BJ (cell line): ENCODE measurements at regions not wholly inside any gene's neighbourhood (a gene's known extent, or its start where the extent isn't known, plus 50 kb on each side); places are given as distances from the start of the nearest gene placed in this dataset.

ENCODE experiments used
- CTCF ChIA-PET: fragments of 350-600 bp; formaldehyde crosslinking; extraction: SDS; loops from one replicate; lab custom pipeline; 2021; ENCODE audit warnings: antibody characterized with exemption, inconsistent platforms; lab: Yijun Ruan, JAX
- POLR2A ChIA-PET: fragments of 300-600 bp; sonication (Branson Sonifier 250); formaldehyde crosslinking; extraction: SDS; loops from one replicate; lab custom pipeline; 2021; ENCODE audit warnings: antibody characterized with exemption; lab: Charles Lee
- DNase-seq: peaks from one replicate; pipeline ENCODE4 v3.0.0-alpha.2; 2011; ENCODE audit warnings: low read depth
- H3K27me3 ChIP-seq: 2 replicates; pipeline ENCODE4 v1.6.0; 2011; ENCODE audit warnings: low read length; ENCODE audit not compliant: control insufficient read depth, insufficient read depth
- H3K36me3 ChIP-seq: 2 replicates; pipeline ENCODE4 v1.5.1; 2011; ENCODE audit warnings: low read length; ENCODE audit not compliant: control insufficient read depth, insufficient read depth
- H3K4me3 ChIP-seq: 2 replicates; pipeline ENCODE4 v1.5.1; 2011; ENCODE audit warnings: low read depth, mild to moderate bottlenecking, control low read depth, low read length
- TF ChIP-seq, protein P1 (sequence below): IDR thresholded peaks from 2 replicates; pipeline ENCODE4 v1.5.1; 2011; ENCODE audit warnings: low read depth, mild to moderate bottlenecking, control low read depth, inconsistent platforms, low read length, moderate library complexity; ENCODE audit not compliant: insufficient read depth

DNA sequence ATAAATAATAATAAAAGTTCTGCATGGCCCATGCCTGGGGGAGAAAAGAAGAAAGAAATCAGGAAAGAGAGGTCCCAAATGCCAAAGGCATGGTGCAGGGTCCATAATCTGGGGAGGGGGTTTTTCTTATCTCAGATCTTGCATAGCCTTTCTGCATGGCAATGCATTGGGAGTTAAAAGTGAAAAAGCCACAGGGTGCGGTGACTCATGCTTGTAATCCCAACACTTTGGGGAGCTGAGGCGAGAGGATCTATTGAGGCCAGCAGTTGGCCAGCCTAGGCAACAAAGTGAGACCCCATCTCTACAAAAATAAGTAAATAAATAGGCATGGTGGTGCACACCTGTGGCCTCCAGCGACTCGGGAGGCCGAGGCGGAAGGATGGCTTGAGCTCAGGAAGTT lies 76.8 kb upstream of the GATA2 start:
- CTCF ChIA-PET, result no interaction called here
- no peak overlapping the region for H3K4me3 ChIP-seq
- DNase-seq, result no peak
- TF ChIP-seq, protein P1, sequence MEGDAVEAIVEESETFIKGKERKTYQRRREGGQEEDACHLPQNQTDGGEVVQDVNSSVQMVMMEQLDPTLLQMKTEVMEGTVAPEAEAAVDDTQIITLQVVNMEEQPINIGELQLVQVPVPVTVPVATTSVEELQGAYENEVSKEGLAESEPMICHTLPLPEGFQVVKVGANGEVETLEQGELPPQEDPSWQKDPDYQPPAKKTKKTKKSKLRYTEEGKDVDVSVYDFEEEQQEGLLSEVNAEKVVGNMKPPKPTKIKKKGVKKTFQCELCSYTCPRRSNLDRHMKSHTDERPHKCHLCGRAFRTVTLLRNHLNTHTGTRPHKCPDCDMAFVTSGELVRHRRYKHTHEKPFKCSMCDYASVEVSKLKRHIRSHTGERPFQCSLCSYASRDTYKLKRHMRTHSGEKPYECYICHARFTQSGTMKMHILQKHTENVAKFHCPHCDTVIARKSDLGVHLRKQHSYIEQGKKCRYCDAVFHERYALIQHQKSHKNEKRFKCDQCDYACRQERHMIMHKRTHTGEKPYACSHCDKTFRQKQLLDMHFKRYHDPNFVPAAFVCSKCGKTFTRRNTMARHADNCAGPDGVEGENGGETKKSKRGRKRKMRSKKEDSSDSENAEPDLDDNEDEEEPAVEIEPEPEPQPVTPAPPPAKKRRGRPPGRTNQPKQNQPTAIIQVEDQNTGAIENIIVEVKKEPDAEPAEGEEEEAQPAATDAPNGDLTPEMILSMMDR, result no peak
- peaks cover 5% of the 10 kb centered on the region for H3K27me3 ChIP-seq
- H3K36me3 ChIP-seq, result no peaks in the 10 kb centered on the region
- POLR2A ChIA-PET, result no interaction called here

DNA sequence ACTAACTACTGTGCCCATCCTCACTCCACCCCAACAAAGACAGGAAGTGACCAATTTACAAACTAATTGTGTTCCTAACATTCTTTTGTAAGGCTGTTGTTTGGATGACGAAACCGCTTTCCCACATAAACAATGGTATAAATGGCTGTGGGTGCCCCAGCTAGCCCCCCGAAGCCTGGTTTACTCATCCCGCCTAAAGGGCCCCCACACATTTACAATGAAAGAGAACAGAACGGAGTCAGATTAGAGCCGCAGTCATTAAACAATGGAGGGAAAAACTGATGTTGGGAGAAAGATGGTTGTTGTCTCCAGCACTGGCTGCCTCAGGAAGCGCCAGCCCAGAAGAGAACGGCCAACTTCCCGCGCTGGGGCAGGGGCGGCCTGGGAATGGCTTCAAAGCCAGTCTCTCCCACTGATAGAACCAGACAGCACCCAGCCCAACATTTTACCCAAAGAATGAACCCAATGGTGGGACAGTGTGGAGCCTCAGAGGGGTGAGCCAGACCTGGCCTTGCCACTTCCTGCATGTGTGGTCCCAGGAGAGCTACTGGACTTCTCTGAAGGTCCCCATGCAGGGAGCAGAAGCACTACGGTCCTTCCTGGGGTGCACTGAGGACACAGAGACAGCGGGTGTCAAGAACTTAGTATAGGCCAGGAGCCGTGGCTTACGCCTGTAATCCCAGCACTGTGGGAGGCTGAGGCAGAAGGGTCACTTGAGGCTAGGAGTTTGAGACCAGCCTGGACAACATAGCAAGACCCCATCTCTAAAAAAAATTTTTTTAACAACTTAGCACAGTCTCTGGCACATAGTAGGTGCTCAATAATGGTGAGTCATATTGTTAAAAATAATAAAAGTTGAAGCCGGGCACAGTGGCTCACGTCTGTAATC lies 75.8 kb upstream of the GATA2 start:
- DNase-seq, result no peak
- CTCF ChIA-PET, result interaction anchor here (1.6 kb wide), 1 partner anchor 11 kb away, joined by 9 read pairs; no protein-coding TSS in a partner anchor
- TF ChIP-seq, protein P1, result no peak

DNA sequence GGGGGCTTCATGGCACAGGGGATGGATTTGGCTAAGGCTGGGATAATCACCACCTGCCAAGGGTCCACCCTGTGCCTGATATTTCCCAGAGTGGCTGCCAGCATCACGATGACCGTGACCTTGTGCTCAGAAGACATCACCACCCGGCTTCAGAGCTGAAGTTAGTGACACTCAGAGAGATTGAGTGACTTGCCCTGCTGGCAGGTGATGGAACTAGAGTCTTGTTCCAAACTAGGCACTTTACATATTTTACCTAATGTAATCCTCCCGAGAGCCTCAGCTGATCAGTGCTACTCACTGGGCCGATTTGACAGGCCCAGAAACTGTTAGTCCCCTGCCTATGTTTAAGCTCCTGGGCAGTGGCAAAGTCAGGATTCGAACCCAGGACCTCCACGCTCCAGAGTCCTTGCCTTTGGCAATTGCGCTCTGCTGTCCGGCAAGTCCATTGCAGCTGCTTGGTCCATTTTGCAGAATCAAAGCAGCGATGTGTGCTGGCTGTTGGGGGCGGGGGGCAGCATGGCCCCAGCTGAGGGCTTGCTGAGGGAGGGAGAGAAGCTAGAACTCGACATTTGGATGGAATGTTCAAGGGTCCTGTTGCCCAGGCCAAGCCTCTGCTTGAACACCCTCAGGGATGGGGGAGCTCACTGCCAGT lies 74.8 kb upstream of the GATA2 start:
- H3K4me3 ChIP-seq, result no peak overlapping the region
- ChIA-PET POLR2A (interaction anchor here (1.2 kb wide), 1 partner anchor 35 kb away, joined by 3 read pairs; no protein-coding TSS in a partner anchor), CTCF (interaction anchor here (0.6 to 1.6 kb wide), 3 partner anchors 10 to 50 kb away, joined by 3 to 9 read pairs (median 3); no protein-coding TSS in a partner anchor)
- H3K27me3 ChIP-seq, result peaks cover 5% of the 10 kb centered on the region
- TF ChIP-seq, protein P1, result no peak
- H3K36me3 ChIP-seq, result no peaks in the 10 kb centered on the region
- no peak for DNase-seq

More for the DNA sequence above, 75.8 kb upstream of the GATA2 start:
- POLR2A ChIA-PET, result interaction anchor here (1.2 kb wide), 1 partner anchor 36 kb away, joined by 3 read pairs; no protein-coding TSS in a partner anchor
- H3K4me3 ChIP-seq, result no peak overlapping the region
- H3K27me3 ChIP-seq, result peaks cover 5% of the 10 kb centered on the region
- no peaks in the 10 kb centered on the region for H3K36me3 ChIP-seq

DNA sequence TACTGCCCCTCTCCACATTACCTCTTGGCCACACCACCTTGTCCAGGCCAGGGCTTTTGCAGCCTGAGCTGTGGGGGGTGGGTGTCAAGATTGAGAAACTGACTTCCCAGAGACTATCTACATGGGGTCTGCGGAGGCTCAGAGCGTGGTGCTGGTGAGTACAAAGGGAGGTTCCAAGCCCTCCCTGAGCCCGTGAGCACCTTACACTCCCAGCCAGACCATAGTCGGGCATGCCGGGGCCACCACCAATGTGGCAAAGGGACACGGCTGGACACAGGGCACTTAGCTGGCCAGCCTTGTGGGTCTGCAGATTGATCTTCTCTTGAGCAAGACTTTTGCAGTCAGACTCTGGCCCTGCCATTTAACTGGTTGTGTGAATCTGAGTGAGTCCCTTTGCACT lies 74.1 kb upstream of the GATA2 start:
- CTCF ChIA-PET, result interaction anchor here (0.6 to 1.6 kb wide), 4 partner anchors 9 to 50 kb away, joined by 3 to 9 read pairs (median 3); no protein-coding TSS in a partner anchor
- no peak overlapping the region for H3K4me3 ChIP-seq
- DNase-seq, result no peak
- H3K27me3 ChIP-seq, result peaks cover 1% of the 10 kb centered on the region; the same call in 1 of the 2 replicates
- POLR2A ChIA-PET, result no interaction called here
- TF ChIP-seq, protein P1, result no peak
- no peaks in the 10 kb centered on the region for H3K36me3 ChIP-seq

DNA sequence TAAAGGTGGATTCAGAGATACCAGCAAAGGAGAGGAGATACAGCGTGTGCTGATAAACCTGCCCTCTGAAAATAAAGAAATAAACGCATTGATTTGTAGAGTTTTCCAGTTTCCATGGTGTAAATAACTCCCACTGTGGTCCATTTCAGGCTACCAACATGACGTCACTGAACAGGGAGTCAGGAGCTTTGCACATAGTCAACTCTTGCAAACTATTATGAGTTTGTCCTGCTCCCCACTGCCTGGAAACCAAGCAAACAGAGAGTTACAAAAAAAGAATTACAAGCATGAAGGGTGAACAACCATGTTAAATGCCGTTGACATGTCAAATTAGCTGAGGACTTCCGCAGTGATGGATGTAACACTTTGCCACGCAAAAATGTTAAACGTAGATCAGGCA lies 70.4 kb upstream of the GATA2 start:
- DNase-seq, result no peak
- POLR2A ChIA-PET, result no interaction called here
- Histone ChIP-seq H3K4me3 (no peak overlapping the region), H3K36me3 (no peaks in the 10 kb centered on the region), H3K27me3 (peaks cover 4% of the 10 kb centered on the region; the same call in 1 of the 2 replicates)
- CTCF ChIA-PET, result no interaction called here
- TF ChIP-seq, protein P1, result no peak
